ENCODE measurements at regions not wholly inside any gene's neighbourhood (a gene's known extent, or its start where the extent isn't known, plus 50 kb on each side); places are given as distances from the start of the nearest gene placed in this dataset.
"Not testable (repeated sequence)": the region's sequence is repeated elsewhere in the genome, so short reads cannot be mapped to it uniquely, and the experiment has no call there.

GRCh38 chr11:122440811-122441665, 214.5 kb upstream of the UBASH3B start:
- DNase-seq: no peak

GRCh38 chr11:122439866-122440810, 215.4 kb upstream of the UBASH3B start:
- no peak for DNase-seq

- no peak for DNase-seq
Observed at GRCh38 chr11:122436188-122436555, 219.3 kb upstream of the UBASH3B start.

- DNase-seq: no peak
Observed at GRCh38 chr11:122435540-122436187, 219.9 kb upstream of the UBASH3B start.

- DNase-seq: no peak
Observed at GRCh38 chr11:122434786-122435185, 220.7 kb upstream of the UBASH3B start.

GRCh38 chr11:122430490-122430889, 225.0 kb upstream of the UBASH3B start:
- DNase-seq: no peak

GRCh38 chr11:122426073-122426472, 229.4 kb upstream of the UBASH3B start:
- no peak for DNase-seq

- no peak for DNase-seq
Observed at GRCh38 chr11:122424636-122425035, 230.9 kb upstream of the UBASH3B start.

- no peak for DNase-seq
Observed at GRCh38 chr11:122423886-122424285, 231.6 kb upstream of the UBASH3B start.

- no peak for DNase-seq
Observed at GRCh38 chr11:122423273-122423672, 232.2 kb upstream of the UBASH3B start.

- no peak for DNase-seq
Observed at GRCh38 chr11:122422682-122423081, 232.8 kb upstream of the UBASH3B start.

- DNase-seq: no peak
Observed at GRCh38 chr11:122421702-122422101, 233.8 kb upstream of the UBASH3B start.

- no peak for DNase-seq
Observed at GRCh38 chr11:122418032-122418431, 237.5 kb upstream of the UBASH3B start.

- DNase-seq: no peak
Observed at GRCh38 chr11:122414406-122415018, 241.0 kb upstream of the UBASH3B start.

- no peak for DNase-seq
Observed at GRCh38 chr11:122413677-122414076, 241.8 kb upstream of the UBASH3B start.

GRCh38 chr11:122412581-122412980, 242.9 kb upstream of the UBASH3B start:
- DNase-seq: no peak

- no peak for DNase-seq
Observed at GRCh38 chr11:122406466-122406865, 249.1 kb upstream of the UBASH3B start.

GRCh38 chr11:122405547-122406341, 249.8 kb upstream of the UBASH3B start:
- no peak for DNase-seq

GRCh38 chr11:122404571-122404970, 251.0 kb upstream of the UBASH3B start:
- DNase-seq: no peak

- DNase-seq: not testable (repeated sequence)
Observed at GRCh38 chr11:122401581-122401980, 253.9 kb upstream of the UBASH3B start.

GRCh38 chr11:122399375-122399774, 256.1 kb upstream of the UBASH3B start:
- DNase-seq: no peak

- no peak for DNase-seq
Observed at GRCh38 chr11:122398851-122399250, 256.7 kb upstream of the UBASH3B start.

Measured in NCI-H510A treated with DMSO at 0.1 percent for 48 hours (cell line).